WTC11 (cell line): ENCODE measurements at regions not wholly inside any gene's neighbourhood (a gene's known extent, or its start where the extent isn't known, plus 50 kb on each side); places are given as distances from the start of the nearest gene placed in this dataset.

Experiments used
- ATAC-seq: fragments of 200-7000 bp; cut with Tn5 transposase; 2 replicates; pipeline ENCODE4 v1.10.0; 2021; ENCODE audit warnings: mild to moderate bottlenecking, moderate library complexity
- CTCF ChIA-PET: fragments of 300-600 bp; sonication (Branson Sonifier 250); formaldehyde crosslinking; loops from one replicate; lab custom pipeline; 2021; ENCODE audit warnings: antibody characterized with exemption; lab: Charles Lee
- POLR2A ChIA-PET: fragments of 350-600 bp; sonication (Branson Sonifier 250); formaldehyde crosslinking; loops from one replicate; lab custom pipeline; 2021; ENCODE audit warnings: antibody characterized with exemption; lab: Charles Lee
- DNase-seq: peaks from one replicate; pipeline ENCODE4 v3.0.0; 2021; ENCODE audit warnings: low spot score
- H3K27ac Mint-ChIP-seq: 2 replicates; pipeline ENCODE4 v1.8.0; 2021; ENCODE audit warnings: mixed read lengths
- H3K27me3 Mint-ChIP-seq: 2 replicates; pipeline ENCODE4 v1.8.0; 2021; ENCODE audit warnings: low read depth, mild to moderate bottlenecking, moderate library complexity, mixed read lengths
- H3K36me3 Mint-ChIP-seq: 2 replicates; pipeline ENCODE4 v1.8.0; 2021; ENCODE audit warnings: mixed read lengths
- H3K4me1 Mint-ChIP-seq: 2 replicates; pipeline ENCODE4 v1.8.0; 2022; ENCODE audit warnings: mixed read lengths
- H3K4me3 Mint-ChIP-seq: 2 replicates; pipeline ENCODE4 v1.8.0; 2021; ENCODE audit warnings: mild to moderate bottlenecking, moderate library complexity, mixed read lengths
- H3K9me3 Mint-ChIP-seq: 2 replicates; pipeline ENCODE4 v1.8.0; 2021; ENCODE audit warnings: mixed read lengths
- CBFB ChIP-seq: sonication (generic); formaldehyde crosslinking; IDR thresholded peaks from 2 replicates; pipeline ENCODE4 v1.8.1; 2022; ENCODE audit warnings: mild to moderate bottlenecking, low read depth, missing genetic modification reagents
- GABPB1 ChIP-seq: sonication (generic); formaldehyde crosslinking; IDR thresholded peaks from 2 replicates; pipeline ENCODE4 v1.8.1; 2023; ENCODE audit warnings: mild to moderate bottlenecking, missing genetic modification reagents
- IRF2 ChIP-seq: sonication (generic); formaldehyde crosslinking; IDR thresholded peaks from 2 replicates; pipeline ENCODE4 v1.8.0; 2022; ENCODE audit warnings: low read depth, missing genetic modification reagents, borderline replicate concordance
- SMAD4 ChIP-seq: sonication (generic); formaldehyde crosslinking; IDR thresholded peaks from 2 replicates; pipeline ENCODE4 v1.8.0; 2022; ENCODE audit warnings: mild to moderate bottlenecking, missing genetic modification reagents
- TP53 ChIP-seq: sonication (generic); formaldehyde crosslinking; IDR thresholded peaks from 2 replicates; pipeline ENCODE4 v1.8.1; 2023; ENCODE audit warnings: mild to moderate bottlenecking, missing genetic modification reagents
- ZBTB21 ChIP-seq: sonication (generic); formaldehyde crosslinking; IDR thresholded peaks from 2 replicates; pipeline ENCODE4 v1.8.1; 2023; ENCODE audit warnings: mild to moderate bottlenecking, missing genetic modification reagents, borderline replicate concordance
- ZNF232 ChIP-seq: sonication (generic); formaldehyde crosslinking; IDR thresholded peaks from 2 replicates; pipeline ENCODE4 v1.8.0; 2022; ENCODE audit warnings: mild to moderate bottlenecking, missing genetic modification reagents
- ZNF416 ChIP-seq: fragments of 250-450 bp; sonication (Bioruptor Pico); IDR thresholded peaks from 2 replicates; pipeline ENCODE4 v1.9.0; 2021; ENCODE audit warnings: mild to moderate bottlenecking, inconsistent platforms
- ZNF671 ChIP-seq: fragments of 250-450 bp; sonication (Bioruptor Pico); IDR thresholded peaks from 2 replicates; pipeline ENCODE4 v1.8.0; 2021; ENCODE audit warnings: mild to moderate bottlenecking
- TF ChIP-seq, protein P1 (sequence below): sonication (generic); formaldehyde crosslinking; IDR thresholded peaks from 2 replicates; pipeline ENCODE4 v1.8.1; 2023; ENCODE audit warnings: mild to moderate bottlenecking, missing genetic modification reagents
- TF ChIP-seq, protein P2 (sequence below): sonication (generic); formaldehyde crosslinking; IDR thresholded peaks from 2 replicates; pipeline ENCODE4 v1.8.1; 2023; ENCODE audit warnings: mild to moderate bottlenecking, moderate library complexity, missing genetic modification reagents
- TF ChIP-seq, protein P3 (sequence below): sonication (generic); formaldehyde crosslinking; IDR thresholded peaks from 2 replicates; pipeline ENCODE4 v1.8.0; 2022; ENCODE audit warnings: mild to moderate bottlenecking, missing genetic modification reagents
- TF ChIP-seq, protein P4 (sequence below): fragments of 250-450 bp; sonication (Bioruptor Pico); IDR thresholded peaks from 2 replicates; pipeline ENCODE4 v2.1.2; 2022; ENCODE audit warnings: mild to moderate bottlenecking, moderate library complexity
- TF ChIP-seq, protein P5 (sequence below): fragments of 250-450 bp; sonication (Bioruptor Pico); IDR thresholded peaks from 2 replicates; pipeline ENCODE4 v1.9.0; 2021; ENCODE audit warnings: moderate library complexity, mild to moderate bottlenecking, inconsistent platforms, borderline replicate concordance
- TF ChIP-seq, protein P6 (sequence below): fragments of 250-450 bp; sonication (Bioruptor Pico); IDR thresholded peaks from 2 replicates; pipeline ENCODE4 v1.9.0; 2021; ENCODE audit warnings: mild to moderate bottlenecking
- TF ChIP-seq, protein P7 (sequence below): fragments of 250-450 bp; sonication (Bioruptor Pico); IDR thresholded peaks from 2 replicates; pipeline ENCODE4 v1.9.0; 2021; ENCODE audit warnings: mild to moderate bottlenecking, borderline replicate concordance

DNA sequence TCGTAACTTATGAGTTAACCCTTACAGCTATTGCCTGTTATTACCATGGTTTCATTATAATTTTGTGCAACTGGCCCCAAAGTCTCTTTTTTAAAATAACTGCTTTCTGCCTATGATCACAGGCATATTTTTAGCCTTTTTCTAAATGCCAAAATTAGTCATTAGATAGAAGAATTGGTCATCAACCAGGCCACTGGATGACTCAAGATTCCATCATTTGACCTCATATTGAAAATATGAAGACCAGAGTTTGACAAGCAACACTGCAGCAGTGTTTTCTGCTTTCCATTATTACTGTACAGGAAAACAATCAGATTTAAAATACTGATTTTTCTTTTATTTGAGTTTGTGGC is 54.7 kb upstream of the OTOGL start (continued):
- TF ChIP-seq, protein P1, sequence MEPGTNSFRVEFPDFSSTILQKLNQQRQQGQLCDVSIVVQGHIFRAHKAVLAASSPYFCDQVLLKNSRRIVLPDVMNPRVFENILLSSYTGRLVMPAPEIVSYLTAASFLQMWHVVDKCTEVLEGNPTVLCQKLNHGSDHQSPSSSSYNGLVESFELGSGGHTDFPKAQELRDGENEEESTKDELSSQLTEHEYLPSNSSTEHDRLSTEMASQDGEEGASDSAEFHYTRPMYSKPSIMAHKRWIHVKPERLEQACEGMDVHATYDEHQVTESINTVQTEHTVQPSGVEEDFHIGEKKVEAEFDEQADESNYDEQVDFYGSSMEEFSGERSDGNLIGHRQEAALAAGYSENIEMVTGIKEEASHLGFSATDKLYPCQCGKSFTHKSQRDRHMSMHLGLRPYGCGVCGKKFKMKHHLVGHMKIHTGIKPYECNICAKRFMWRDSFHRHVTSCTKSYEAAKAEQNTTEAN (CRISPR knock-in tag): no peak
- TF ChIP-seq, protein P2, sequence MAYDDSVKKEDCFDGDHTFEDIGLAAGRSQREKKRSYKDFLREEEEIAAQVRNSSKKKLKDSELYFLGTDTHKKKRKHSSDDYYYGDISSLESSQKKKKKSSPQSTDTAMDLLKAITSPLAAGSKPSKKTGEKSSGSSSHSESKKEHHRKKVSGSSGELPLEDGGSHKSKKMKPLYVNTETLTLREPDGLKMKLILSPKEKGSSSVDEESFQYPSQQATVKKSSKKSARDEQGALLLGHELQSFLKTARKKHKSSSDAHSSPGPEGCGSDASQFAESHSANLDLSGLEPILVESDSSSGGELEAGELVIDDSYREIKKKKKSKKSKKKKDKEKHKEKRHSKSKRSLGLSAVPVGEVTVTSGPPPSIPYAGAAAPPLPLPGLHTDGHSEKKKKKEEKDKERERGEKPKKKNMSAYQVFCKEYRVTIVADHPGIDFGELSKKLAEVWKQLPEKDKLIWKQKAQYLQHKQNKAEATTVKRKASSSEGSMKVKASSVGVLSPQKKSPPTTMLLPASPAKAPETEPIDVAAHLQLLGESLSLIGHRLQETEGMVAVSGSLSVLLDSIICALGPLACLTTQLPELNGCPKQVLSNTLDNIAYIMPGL (CRISPR knock-in tag): no peak
- TF ChIP-seq, protein P3, sequence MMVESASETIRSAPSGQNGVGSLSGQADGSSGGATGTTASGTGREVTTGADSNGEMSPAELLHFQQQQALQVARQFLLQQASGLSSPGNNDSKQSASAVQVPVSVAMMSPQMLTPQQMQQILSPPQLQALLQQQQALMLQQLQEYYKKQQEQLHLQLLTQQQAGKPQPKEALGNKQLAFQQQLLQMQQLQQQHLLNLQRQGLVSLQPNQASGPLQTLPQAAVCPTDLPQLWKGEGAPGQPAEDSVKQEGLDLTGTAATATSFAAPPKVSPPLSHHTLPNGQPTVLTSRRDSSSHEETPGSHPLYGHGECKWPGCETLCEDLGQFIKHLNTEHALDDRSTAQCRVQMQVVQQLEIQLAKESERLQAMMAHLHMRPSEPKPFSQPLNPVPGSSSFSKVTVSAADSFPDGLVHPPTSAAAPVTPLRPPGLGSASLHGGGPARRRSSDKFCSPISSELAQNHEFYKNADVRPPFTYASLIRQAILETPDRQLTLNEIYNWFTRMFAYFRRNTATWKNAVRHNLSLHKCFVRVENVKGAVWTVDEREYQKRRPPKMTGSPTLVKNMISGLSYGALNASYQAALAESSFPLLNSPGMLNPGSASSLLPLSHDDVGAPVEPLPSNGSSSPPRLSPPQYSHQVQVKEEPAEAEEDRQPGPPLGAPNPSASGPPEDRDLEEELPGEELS: no peak

DNA sequence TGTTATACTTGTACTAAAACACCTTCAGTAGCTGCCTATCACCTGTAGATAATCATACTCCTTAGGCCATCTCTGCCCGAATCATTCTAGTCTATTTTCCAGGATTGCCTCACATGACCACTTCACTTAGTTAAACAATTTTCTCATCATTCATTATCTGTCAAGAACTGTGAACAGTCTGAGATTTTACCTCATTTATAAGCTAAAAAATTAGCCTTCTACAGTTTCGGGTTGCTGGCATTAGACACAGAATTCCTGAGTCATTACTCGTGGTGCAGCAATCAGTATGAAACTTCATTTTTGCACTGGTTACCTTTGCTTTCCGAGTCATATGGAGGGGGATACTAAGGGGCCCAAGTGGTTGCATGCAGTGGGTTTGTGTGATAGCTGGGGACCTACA is 57.6 kb upstream of the OTOGL start:
- H3K36me3 Mint-ChIP-seq: no peaks in the 10 kb centered on the region
- no peak for ATAC-seq
- ChIA-PET POLR2A (no interaction called here), CTCF (interaction anchor here (0.7 kb wide), 1 partner anchor 25 kb away, joined by 3 read pairs; no protein-coding TSS in a partner anchor)
- H3K27ac Mint-ChIP-seq: no peak overlapping the region
- H3K27me3 Mint-ChIP-seq: no peaks in the 10 kb centered on the region; the same call in 1 of the 2 replicates
- no peak overlapping the region for H3K4me3 Mint-ChIP-seq
- TF ChIP-seq ZNF671 (CRISPR knock-in tag) (no peak), GABPB1 (CRISPR knock-in tag) (no peak), SMAD4 (CRISPR knock-in tag) (no peak), CBFB (CRISPR knock-in tag) (no peak), ZNF232 (CRISPR knock-in tag) (no peak), TP53 (CRISPR knock-in tag) (no peak), IRF2 (CRISPR knock-in tag) (no peak), ZBTB21 (CRISPR knock-in tag) (no peak), ZNF416 (no peak)
- TF ChIP-seq, protein P4, sequence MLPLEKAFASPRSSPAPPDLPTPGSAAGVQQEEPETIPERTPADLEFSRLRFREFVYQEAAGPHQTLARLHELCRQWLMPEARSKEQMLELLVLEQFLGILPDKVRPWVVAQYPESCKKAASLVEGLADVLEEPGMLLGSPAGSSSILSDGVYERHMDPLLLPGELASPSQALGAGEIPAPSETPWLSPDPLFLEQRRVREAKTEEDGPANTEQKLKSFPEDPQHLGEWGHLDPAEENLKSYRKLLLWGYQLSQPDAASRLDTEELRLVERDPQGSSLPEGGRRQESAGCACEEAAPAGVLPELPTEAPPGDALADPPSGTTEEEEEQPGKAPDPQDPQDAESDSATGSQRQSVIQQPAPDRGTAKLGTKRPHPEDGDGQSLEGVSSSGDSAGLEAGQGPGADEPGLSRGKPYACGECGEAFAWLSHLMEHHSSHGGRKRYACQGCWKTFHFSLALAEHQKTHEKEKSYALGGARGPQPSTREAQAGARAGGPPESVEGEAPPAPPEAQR (CRISPR knock-in tag): no peak
- TF ChIP-seq, protein P5, sequence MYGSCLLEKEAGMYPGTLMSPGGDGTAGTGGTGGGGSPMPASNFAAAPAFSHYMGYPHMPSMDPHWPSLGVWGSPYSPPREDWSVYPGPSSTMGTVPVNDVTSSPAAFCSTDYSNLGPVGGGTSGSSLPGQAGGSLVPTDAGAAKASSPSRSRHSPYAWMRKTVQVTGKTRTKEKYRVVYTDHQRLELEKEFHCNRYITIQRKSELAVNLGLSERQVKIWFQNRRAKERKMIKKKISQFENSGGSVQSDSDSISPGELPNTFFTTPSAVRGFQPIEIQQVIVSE (CRISPR knock-in tag): no peak
- TF ChIP-seq, protein P6, sequence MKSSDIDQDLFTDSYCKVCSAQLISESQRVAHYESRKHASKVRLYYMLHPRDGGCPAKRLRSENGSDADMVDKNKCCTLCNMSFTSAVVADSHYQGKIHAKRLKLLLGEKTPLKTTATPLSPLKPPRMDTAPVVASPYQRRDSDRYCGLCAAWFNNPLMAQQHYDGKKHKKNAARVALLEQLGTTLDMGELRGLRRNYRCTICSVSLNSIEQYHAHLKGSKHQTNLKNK (CRISPR knock-in tag): no peak
- TF ChIP-seq, protein P7, sequence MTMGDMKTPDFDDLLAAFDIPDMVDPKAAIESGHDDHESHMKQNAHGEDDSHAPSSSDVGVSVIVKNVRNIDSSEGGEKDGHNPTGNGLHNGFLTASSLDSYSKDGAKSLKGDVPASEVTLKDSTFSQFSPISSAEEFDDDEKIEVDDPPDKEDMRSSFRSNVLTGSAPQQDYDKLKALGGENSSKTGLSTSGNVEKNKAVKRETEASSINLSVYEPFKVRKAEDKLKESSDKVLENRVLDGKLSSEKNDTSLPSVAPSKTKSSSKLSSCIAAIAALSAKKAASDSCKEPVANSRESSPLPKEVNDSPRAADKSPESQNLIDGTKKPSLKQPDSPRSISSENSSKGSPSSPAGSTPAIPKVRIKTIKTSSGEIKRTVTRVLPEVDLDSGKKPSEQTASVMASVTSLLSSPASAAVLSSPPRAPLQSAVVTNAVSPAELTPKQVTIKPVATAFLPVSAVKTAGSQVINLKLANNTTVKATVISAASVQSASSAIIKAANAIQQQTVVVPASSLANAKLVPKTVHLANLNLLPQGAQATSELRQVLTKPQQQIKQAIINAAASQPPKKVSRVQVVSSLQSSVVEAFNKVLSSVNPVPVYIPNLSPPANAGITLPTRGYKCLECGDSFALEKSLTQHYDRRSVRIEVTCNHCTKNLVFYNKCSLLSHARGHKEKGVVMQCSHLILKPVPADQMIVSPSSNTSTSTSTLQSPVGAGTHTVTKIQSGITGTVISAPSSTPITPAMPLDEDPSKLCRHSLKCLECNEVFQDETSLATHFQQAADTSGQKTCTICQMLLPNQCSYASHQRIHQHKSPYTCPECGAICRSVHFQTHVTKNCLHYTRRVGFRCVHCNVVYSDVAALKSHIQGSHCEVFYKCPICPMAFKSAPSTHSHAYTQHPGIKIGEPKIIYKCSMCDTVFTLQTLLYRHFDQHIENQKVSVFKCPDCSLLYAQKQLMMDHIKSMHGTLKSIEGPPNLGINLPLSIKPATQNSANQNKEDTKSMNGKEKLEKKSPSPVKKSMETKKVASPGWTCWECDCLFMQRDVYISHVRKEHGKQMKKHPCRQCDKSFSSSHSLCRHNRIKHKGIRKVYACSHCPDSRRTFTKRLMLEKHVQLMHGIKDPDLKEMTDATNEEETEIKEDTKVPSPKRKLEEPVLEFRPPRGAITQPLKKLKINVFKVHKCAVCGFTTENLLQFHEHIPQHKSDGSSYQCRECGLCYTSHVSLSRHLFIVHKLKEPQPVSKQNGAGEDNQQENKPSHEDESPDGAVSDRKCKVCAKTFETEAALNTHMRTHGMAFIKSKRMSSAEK (CRISPR knock-in tag): no peak
- peaks cover 4% of the 10 kb centered on the region for H3K4me1 Mint-ChIP-seq
- DNase-seq: no peak
- no peaks in the 10 kb centered on the region for H3K9me3 Mint-ChIP-seq
